ENCODE measurements at regions not wholly inside any gene's neighbourhood (a gene's known extent, or its start where the extent isn't known, plus 50 kb on each side); places are given as distances from the start of the nearest gene placed in this dataset.

DNA sequence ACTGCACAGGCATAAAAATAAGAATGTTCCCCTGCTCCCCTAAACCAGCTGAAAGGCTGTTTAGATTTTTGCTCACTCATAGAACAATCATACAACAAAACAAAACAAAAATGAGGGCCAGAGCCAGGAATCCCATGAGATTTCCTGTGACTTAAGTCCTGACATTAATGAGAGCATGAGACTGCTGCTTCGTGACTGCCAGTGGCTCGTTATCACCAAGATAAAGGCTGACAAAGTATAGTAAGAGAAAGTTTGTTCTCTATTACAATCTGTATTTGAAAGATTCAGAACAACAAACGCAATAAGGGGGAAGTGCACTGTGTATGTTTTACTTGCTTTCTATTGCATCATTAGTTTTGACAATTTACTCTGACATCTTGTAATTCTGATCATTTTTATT, 837.1 kb upstream of the C9orf72 start:
- TF ChIP-seq, protein P1, sequence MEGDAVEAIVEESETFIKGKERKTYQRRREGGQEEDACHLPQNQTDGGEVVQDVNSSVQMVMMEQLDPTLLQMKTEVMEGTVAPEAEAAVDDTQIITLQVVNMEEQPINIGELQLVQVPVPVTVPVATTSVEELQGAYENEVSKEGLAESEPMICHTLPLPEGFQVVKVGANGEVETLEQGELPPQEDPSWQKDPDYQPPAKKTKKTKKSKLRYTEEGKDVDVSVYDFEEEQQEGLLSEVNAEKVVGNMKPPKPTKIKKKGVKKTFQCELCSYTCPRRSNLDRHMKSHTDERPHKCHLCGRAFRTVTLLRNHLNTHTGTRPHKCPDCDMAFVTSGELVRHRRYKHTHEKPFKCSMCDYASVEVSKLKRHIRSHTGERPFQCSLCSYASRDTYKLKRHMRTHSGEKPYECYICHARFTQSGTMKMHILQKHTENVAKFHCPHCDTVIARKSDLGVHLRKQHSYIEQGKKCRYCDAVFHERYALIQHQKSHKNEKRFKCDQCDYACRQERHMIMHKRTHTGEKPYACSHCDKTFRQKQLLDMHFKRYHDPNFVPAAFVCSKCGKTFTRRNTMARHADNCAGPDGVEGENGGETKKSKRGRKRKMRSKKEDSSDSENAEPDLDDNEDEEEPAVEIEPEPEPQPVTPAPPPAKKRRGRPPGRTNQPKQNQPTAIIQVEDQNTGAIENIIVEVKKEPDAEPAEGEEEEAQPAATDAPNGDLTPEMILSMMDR (IDR thresholded peaks at IDR 0.05), result no peak
- TF ChIP-seq SIN3A (IDR thresholded peaks at IDR 0.05; ENCODE audit: borderline replicate concordance, insufficient read depth, low read depth, low read length) (no peak), POLR2AphosphoS5 (IDR thresholded peaks at IDR 0.05; ENCODE audit: low read depth, low read length) (no peak)
